GM12878 (cell line): ENCODE measurements at regions not wholly inside any gene's neighbourhood (a gene's known extent, or its start where the extent isn't known, plus 50 kb on each side); places are given as distances from the start of the nearest gene placed in this dataset.

Experiments used
- ATAC-seq: fragments of 200-7000 bp; cut with Tn5 transposase; 3 replicates; pipeline ENCODE4 v1.9.1; 2020; ENCODE audit warnings: mild to moderate bottlenecking, moderate library complexity
- BruUV-seq: library from RNA; stranded (reverse); fragments of 400-500 nt; replicated peaks from 2 replicates; lab custom pipeline; 2021; lab: Mats Ljungman, UMichigan
- CTCF ChIA-PET: fragments of 300-600 bp; sonication (Branson Sonifier 250); formaldehyde crosslinking; extraction: SDS; loops from one replicate; lab custom pipeline; 2021; ENCODE audit warnings: inconsistent platforms; lab: Yijun Ruan, JAX
- POLR2A ChIA-PET: fragments of 350-600 bp; formaldehyde crosslinking; extraction: SDS; loops from one replicate; lab custom pipeline; 2021; ENCODE audit warnings: inconsistent platforms; lab: Charles Lee
- RAD21 ChIA-PET: fragments of 300-600 bp; sonication (Branson Sonifier 250); formaldehyde crosslinking; loops from one replicate; lab custom pipeline; 2023; ENCODE audit warnings: antibody characterized with exemption; ENCODE audit not compliant: unreplicated experiment; lab: Charles Lee
- SMC1A ChIA-PET: fragments of 300-600 bp; sonication (Branson Sonifier 250); formaldehyde crosslinking; loops from one replicate; lab custom pipeline; 2023; ENCODE audit not compliant: unreplicated experiment, uncharacterized antibody; lab: Charles Lee
- DNase-seq: peaks from one replicate; pipeline ENCODE4 v3.0.0-alpha.2; 2011; ENCODE audit warnings: low read depth, low spot score
- FAIRE-seq: peaks from 3 replicates; lab custom pipeline; 2011; peaks lifted over from hg19 to GRCh38; lab: Jason Lieb, UNC
- H2AFZ ChIP-seq: 2 replicates; pipeline ENCODE4 v1.6.0; 2011; ENCODE audit warnings: low read depth, low read length, control low read depth; ENCODE audit not compliant: control insufficient read depth
- H3K27ac ChIP-seq: 2 replicates; pipeline ENCODE4 v1.5.1; 2011; ENCODE audit warnings: control low read depth; ENCODE audit not compliant: control insufficient read depth, insufficient read depth
- H3K27me3 ChIP-seq, 2 experiments: replicated peaks in 1 of 2; 2 replicates each; pipeline versions ENCODE4 v1.6.0 to v1.6.1; 2011; ENCODE audit warnings: low read length in 1 of 2; ENCODE audit not compliant: control insufficient read depth in 2 of 2, insufficient read depth in 2 of 2
- H3K36me3 ChIP-seq, 2 experiments: 2 replicates each; pipeline ENCODE4 v1.5.1; 2011; ENCODE audit warnings: low read length in 1 of 2; ENCODE audit not compliant: control insufficient read depth in 2 of 2, insufficient read depth in 2 of 2
- H3K4me1 ChIP-seq: 2 replicates; pipeline ENCODE4 v1.6.1; 2011; ENCODE audit warnings: mild to moderate bottlenecking, low read length, moderate library complexity, mixed read lengths; ENCODE audit not compliant: control insufficient read depth, insufficient read depth
- H3K4me2 ChIP-seq: 2 replicates; pipeline ENCODE4 v1.6.0; 2011; ENCODE audit warnings: control low read depth; ENCODE audit not compliant: control insufficient read depth, insufficient read depth
- H3K4me3 ChIP-seq: fragments of 200-600 bp; sonication (generic); 2 replicates; pipeline ENCODE4 v1.5.1; 2016
- H3K79me2 ChIP-seq: 2 replicates; pipeline ENCODE4 v1.6.0; 2011; ENCODE audit warnings: low read length; ENCODE audit not compliant: control insufficient read depth, insufficient read depth
- H3K9ac ChIP-seq: 2 replicates; pipeline ENCODE4 v1.8.0; 2011; ENCODE audit warnings: low read length, control low read depth, mixed read lengths; ENCODE audit not compliant: control insufficient read depth, insufficient read depth
- H3K9me3 ChIP-seq: replicated peaks from 3 replicates; pipeline ENCODE4 v1.5.1; 2011; ENCODE audit warnings: mild to moderate bottlenecking, low read length; ENCODE audit not compliant: control insufficient read depth, insufficient read depth
- H4K20me1 ChIP-seq: 2 replicates; pipeline ENCODE4 v1.6.0; 2011; ENCODE audit not compliant: control insufficient read depth, insufficient read depth
- ATF7 ChIP-seq: fragments of 450-650 bp; IDR thresholded peaks from 2 replicates; pipeline ENCODE4 v1.6.1; 2016; ENCODE audit warnings: low read depth, mild to moderate bottlenecking
- EED ChIP-seq: sonication (generic); IDR thresholded peaks from 2 replicates; pipeline ENCODE4 v1.6.1; 2016; ENCODE audit warnings: antibody characterized with exemption, low read depth
- EGR1 ChIP-seq, 2 experiments: IDR thresholded peaks; 1 replicate in 1 of 2; 2 replicates in 1 of 2; pipeline ENCODE4 v1.6.1; 2011 to 2012; ENCODE audit warnings: low read depth in 2 of 2, low read length in 2 of 2, borderline replicate concordance in 1 of 2, mild to moderate bottlenecking in 1 of 2, moderate library complexity in 1 of 2
- ETV6 ChIP-seq, 2 experiments: fragments of 450-650 bp in 1 of 2; IDR thresholded peaks in 1 of 2; conservative IDR thresholded peaks in 1 of 2; 2 replicates each; pipeline ENCODE4 v1.6.1; 2014; ENCODE audit warnings: antibody characterized with exemption in 1 of 2, borderline replicate concordance in 1 of 2, low read depth in 1 of 2, mild to moderate bottlenecking in 1 of 2, moderate library complexity in 1 of 2
- HSF1 ChIP-seq: fragments of 150-350 bp; IDR thresholded peaks from 2 replicates; pipeline ENCODE4 v1.6.1; 2014; ENCODE audit warnings: mild to moderate bottlenecking, low read depth, low read length
- JUND ChIP-seq: IDR thresholded peaks from 2 replicates; pipeline ENCODE4 v1.6.1; 2012; ENCODE audit warnings: low read depth, mild to moderate bottlenecking, low read length, improper control_type of control experiment, moderate library complexity
- LARP7 ChIP-seq: fragments of 450-650 bp; IDR thresholded peaks from 2 replicates; pipeline ENCODE4 v1.6.1; 2017; ENCODE audit warnings: mild to moderate bottlenecking
- MEF2B ChIP-seq: fragments of 450-650 bp; IDR thresholded peaks from 2 replicates; pipeline ENCODE4 v1.6.1; 2018; ENCODE audit warnings: mild to moderate bottlenecking, moderate library complexity; ENCODE audit not compliant: partially characterized antibody, poor library complexity, severe bottlenecking
- NFIC ChIP-seq: IDR thresholded peaks from 2 replicates; pipeline ENCODE4 v1.6.1; 2012; ENCODE audit warnings: low read depth, mild to moderate bottlenecking, inconsistent platforms, low read length, moderate library complexity
- PBX3 ChIP-seq: IDR thresholded peaks from 2 replicates; pipeline ENCODE4 v1.6.1; 2011; ENCODE audit warnings: mild to moderate bottlenecking, low read depth, low read length, moderate library complexity; ENCODE audit not compliant: insufficient replicate concordance
- POLR2AphosphoS2 ChIP-seq: IDR thresholded peaks from 2 replicates; pipeline ENCODE4 v1.6.1; 2011; ENCODE audit warnings: low read depth, mild to moderate bottlenecking, low read length, improper control_type of control experiment, moderate library complexity
- RELB ChIP-seq: fragments of 450-650 bp; IDR thresholded peaks from 2 replicates; pipeline ENCODE4 v1.6.1; 2017; ENCODE audit warnings: low read depth, mild to moderate bottlenecking, moderate library complexity
- RFX5 ChIP-seq: IDR thresholded peaks from 2 replicates; pipeline ENCODE4 v1.6.1; 2011; ENCODE audit warnings: low read depth, low read length, improper control_type of control experiment
- SIN3A ChIP-seq: IDR thresholded peaks from 2 replicates; pipeline ENCODE4 v1.6.1; 2012; ENCODE audit warnings: low read depth, low read length, improper control_type of control experiment
- SMARCA5 ChIP-seq: fragments of 450-650 bp; IDR thresholded peaks from 2 replicates; pipeline ENCODE4 v1.6.1; 2017; ENCODE audit warnings: mild to moderate bottlenecking
- SP1 ChIP-seq: IDR thresholded peaks from one replicate; pipeline ENCODE4 v1.6.1; 2011; ENCODE audit warnings: low read depth, low read length
- SREBF1 ChIP-seq: IDR thresholded peaks from 2 replicates; pipeline ENCODE4 v1.6.1; 2012; ENCODE audit warnings: mild to moderate bottlenecking, low read length
- SUPT20H ChIP-seq: IDR thresholded peaks from 2 replicates; pipeline ENCODE4 v1.6.1; 2011; ENCODE audit warnings: low read depth, mild to moderate bottlenecking, low read length, moderate library complexity, borderline replicate concordance; ENCODE audit not compliant: control insufficient read depth
- ZNF384 ChIP-seq: IDR thresholded peaks from 2 replicates; pipeline ENCODE4 v1.6.1; 2012; ENCODE audit warnings: low read depth, mild to moderate bottlenecking, low read length, improper control_type of control experiment, borderline replicate concordance
- WGBS: methylation state at CpG from one replicate; pipeline ENCODE4 v1.1.6; 2016; ENCODE audit warnings: low lambda C conversion rate; ENCODE audit not compliant: insufficient replicate concordance, insufficient coverage; ENCODE audit errors: missing lambda C conversion rate; 5-methylcytosine and 5-hydroxymethylcytosine counted together
- in situ Hi-C: fragments of 300-500 bp; cut with MboI; formaldehyde crosslinking; loops from 9 replicates; pipeline ENCODE4 v1.14.3; 2018; ENCODE audit warnings: mixed read lengths
- intact Hi-C: fragments of 100-400 bp; cut with micrococcal nuclease; formaldehyde crosslinking; loops from one replicate; pipeline ENCODE4 v1.14.2; 2022; ENCODE audit not compliant: unreplicated experiment

- Histone ChIP-seq H3K4me2 (no peak overlapping the region), H2AFZ (no peak overlapping the region), H3K27ac (no peak overlapping the region), H3K4me3 (no peak overlapping the region), H3K27me3 (no peaks in the 10 kb centered on the region), H3K4me1 (no peaks in the 10 kb centered on the region), H3K9me3 (no peaks in the 10 kb centered on the region), H3K9ac (no peak overlapping the region), H4K20me1 (no peaks in the 10 kb centered on the region), H3K36me3 (no peaks in the 10 kb centered on the region), H3K79me2 (no peaks in the 10 kb centered on the region)
- ChIA-PET POLR2A (no interaction called here), CTCF (no interaction called here), RAD21 (no interaction called here), SMC1A (no interaction called here)
- BruUV-seq, result no TSS peak
- DNase-seq, result no peak
- intact Hi-C loops (no loop called here), in situ Hi-C loops (no loop called here)
- TF ChIP-seq ETV6 (conservative IDR thresholded peaks at IDR 0.05 in 1 of 2, IDR thresholded peaks at IDR 0.05 in 1 of 2; ENCODE audit: borderline replicate concordance in 1 of 2, low read depth in 1 of 2), result no peak
- TF ChIP-seq EGR1 (IDR thresholded peaks at IDR 0.05; ENCODE audit: borderline replicate concordance in 1 of 2, low read depth in 2 of 2, low read length in 2 of 2), result no peak
- no peak for TF ChIP-seq RFX5
- no peak for TF ChIP-seq HSF1
- TF ChIP-seq NFIC, result no peak
- TF ChIP-seq ATF7, result no peak
- no peak for TF ChIP-seq LARP7
- TF ChIP-seq SMARCA5, result no peak
- no peak for TF ChIP-seq POLR2AphosphoS2
- TF ChIP-seq PBX3, result no peak
- no peak for TF ChIP-seq RELB
- no peak for TF ChIP-seq SUPT20H
- TF ChIP-seq SIN3A, result no peak
- no peak for TF ChIP-seq EED
- TF ChIP-seq MEF2B, result no peak
- TF ChIP-seq SREBF1, result no peak
- no peak for TF ChIP-seq SP1
- TF ChIP-seq ZNF384, result no peak
- no peak for TF ChIP-seq JUND
- no peak for FAIRE-seq
- 59% methylated on average over 4 of the region's 4 CpGs for WGBS
- ATAC-seq, result no peak
Observed at GRCh38 chr6:21729431-21729830, 135.9 kb downstream of the SOX4 start.
